AG04450 (cell line): ENCODE measurements at regions not wholly inside any gene's neighbourhood (a gene's known extent, or its start where the extent isn't known, plus 50 kb on each side); places are given as distances from the start of the nearest gene placed in this dataset.

Source experiments
- CTCF ChIA-PET: fragments of 300-600, 350-600 bp; formaldehyde crosslinking; extraction: SDS; loops from one replicate; lab custom pipeline; 2022; ENCODE audit warnings: antibody characterized with exemption, inconsistent platforms; lab: Charles Lee
- POLR2A ChIA-PET: fragments of 350-600 bp; formaldehyde crosslinking; extraction: SDS; loops from one replicate; lab custom pipeline; 2021; ENCODE audit warnings: antibody characterized with exemption, inconsistent platforms; lab: Yijun Ruan, JAX
- DNase-seq: peaks from one replicate; pipeline ENCODE4 v3.0.0-alpha.2; 2011; ENCODE audit warnings: low read depth, low spot score
- H3K27ac ChIP-seq: one replicate; pipeline ENCODE4 v1.5.1; 2012; ENCODE audit warnings: low read depth, low read length, control low read depth
- H3K27me3 ChIP-seq: one replicate; pipeline ENCODE4 v1.6.0; 2012; ENCODE audit warnings: low read length; ENCODE audit not compliant: control insufficient read depth, insufficient read depth
- H3K4me3 ChIP-seq: 2 replicates; pipeline ENCODE4 v1.5.1; 2011; ENCODE audit warnings: mild to moderate bottlenecking, low read depth, low read length, control low read depth
- H3K9me3 ChIP-seq: 2 replicates; pipeline ENCODE4 v1.5.1; 2012; ENCODE audit warnings: low read length; ENCODE audit not compliant: control insufficient read depth, insufficient read depth
- TF ChIP-seq, protein P1 (sequence below): IDR thresholded peaks from 2 replicates; pipeline ENCODE4 v1.5.1; 2011; ENCODE audit warnings: low read depth, low read length, control low read depth, inconsistent platforms

DNA sequence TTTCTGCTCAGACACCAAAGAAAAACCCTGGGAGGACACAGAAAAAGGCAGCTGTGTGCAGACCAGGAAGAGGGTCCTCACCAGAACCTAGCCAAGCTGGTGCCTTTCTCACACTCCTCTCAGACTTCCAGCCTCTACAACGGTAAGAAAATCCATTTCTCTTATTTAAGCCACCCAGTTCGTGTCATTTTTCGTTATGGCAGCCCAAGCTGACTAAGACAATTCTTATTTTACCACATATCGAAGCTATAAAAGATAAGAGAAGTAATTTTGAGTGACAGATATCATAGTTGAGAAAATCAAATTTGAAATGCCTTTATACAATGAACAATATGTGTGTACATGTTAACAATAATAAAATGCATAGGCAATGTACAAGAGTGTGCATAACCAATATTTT lies 219.5 kb downstream of the CBLN2 start:
- ChIA-PET POLR2A (no interaction called here), CTCF (no interaction called here)
- Histone ChIP-seq H3K27ac (no peak overlapping the region), H3K9me3 (peaks cover 3% of the 10 kb centered on the region; the same call in 1 of the 2 replicates), H3K4me3 (no peak overlapping the region), H3K27me3 (no peaks in the 10 kb centered on the region)
- no peak for DNase-seq
- TF ChIP-seq, protein P1, sequence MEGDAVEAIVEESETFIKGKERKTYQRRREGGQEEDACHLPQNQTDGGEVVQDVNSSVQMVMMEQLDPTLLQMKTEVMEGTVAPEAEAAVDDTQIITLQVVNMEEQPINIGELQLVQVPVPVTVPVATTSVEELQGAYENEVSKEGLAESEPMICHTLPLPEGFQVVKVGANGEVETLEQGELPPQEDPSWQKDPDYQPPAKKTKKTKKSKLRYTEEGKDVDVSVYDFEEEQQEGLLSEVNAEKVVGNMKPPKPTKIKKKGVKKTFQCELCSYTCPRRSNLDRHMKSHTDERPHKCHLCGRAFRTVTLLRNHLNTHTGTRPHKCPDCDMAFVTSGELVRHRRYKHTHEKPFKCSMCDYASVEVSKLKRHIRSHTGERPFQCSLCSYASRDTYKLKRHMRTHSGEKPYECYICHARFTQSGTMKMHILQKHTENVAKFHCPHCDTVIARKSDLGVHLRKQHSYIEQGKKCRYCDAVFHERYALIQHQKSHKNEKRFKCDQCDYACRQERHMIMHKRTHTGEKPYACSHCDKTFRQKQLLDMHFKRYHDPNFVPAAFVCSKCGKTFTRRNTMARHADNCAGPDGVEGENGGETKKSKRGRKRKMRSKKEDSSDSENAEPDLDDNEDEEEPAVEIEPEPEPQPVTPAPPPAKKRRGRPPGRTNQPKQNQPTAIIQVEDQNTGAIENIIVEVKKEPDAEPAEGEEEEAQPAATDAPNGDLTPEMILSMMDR = no peak

DNA sequence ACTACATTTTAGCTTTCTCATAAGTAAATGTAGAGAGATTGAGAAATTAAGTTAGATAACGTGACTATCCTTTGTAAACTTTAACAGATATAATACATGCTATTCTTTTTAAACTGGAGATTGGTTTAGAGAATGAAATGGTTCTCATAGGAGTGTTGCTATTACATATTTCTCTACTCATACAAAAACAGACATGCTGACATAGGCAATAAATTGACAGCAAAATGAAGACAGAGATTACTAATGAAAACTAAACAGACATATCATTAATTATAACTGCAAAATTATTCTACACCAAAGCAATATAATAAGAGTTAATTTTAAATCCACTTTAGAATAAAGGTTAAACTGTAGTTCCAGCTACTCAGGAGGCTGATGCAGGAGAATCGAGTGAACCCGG lies 227.6 kb downstream of the CBLN2 start:
- H3K4me3 ChIP-seq = no peak overlapping the region
- TF ChIP-seq, protein P1 = no peak
- H3K9me3 ChIP-seq = peaks cover 11% of the 10 kb centered on the region; the same call in 1 of the 2 replicates
- no peak for DNase-seq
- CTCF ChIA-PET = interaction anchor here (0.7 kb wide), 2 partner anchors 212 to 1013 kb away, joined by 3 to 4 read pairs; no protein-coding TSS in a partner anchor
- POLR2A ChIA-PET = no interaction called here
- H3K27ac ChIP-seq = no peak overlapping the region
- no peaks in the 10 kb centered on the region for H3K27me3 ChIP-seq

DNA sequence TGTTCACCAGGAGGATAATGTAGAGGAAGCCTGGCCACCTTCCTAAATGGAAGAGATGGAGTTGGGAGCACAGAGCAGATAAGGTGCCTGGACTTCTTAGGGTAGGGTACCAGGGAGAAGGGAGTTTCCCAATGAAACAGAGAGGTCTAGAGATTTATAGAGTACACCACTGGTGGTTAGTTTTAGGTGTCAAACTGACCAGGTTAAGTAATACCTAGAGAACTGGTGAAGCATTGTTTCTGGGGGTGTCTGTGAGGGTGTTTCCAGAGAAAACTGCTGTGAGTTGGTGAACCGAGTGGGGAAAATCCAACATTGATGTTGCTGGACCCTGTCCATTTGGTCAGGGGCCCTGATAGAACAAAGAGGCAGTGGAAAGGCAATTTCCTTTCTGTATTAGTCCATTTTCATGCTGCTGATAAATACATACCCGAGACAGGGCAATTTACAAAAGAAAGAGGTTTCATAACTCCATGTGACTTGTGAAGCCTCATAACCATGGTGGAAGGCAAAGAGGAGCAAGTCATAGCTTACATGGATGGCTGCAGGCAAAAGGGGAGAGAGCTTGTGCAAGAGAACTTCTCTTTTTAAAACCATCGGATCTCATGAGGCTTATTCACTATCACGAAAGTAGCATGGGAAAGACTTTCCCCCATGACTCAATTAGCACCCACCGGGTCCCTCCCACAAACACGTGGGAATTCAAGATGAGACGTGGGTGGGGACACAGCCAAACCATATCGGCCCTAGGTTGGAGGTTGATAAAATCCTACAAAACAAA lies 260.8 kb downstream of the CBLN2 start:
- ChIA-PET CTCF (no interaction called here), POLR2A (no interaction called here)
- H3K27me3 ChIP-seq = no peaks in the 10 kb centered on the region
- H3K9me3 ChIP-seq = peaks cover 3% of the 10 kb centered on the region
- TF ChIP-seq, protein P1 = no peak
- H3K27ac ChIP-seq = no peak overlapping the region
- no peak overlapping the region for H3K4me3 ChIP-seq
- DNase-seq = no peak

DNA sequence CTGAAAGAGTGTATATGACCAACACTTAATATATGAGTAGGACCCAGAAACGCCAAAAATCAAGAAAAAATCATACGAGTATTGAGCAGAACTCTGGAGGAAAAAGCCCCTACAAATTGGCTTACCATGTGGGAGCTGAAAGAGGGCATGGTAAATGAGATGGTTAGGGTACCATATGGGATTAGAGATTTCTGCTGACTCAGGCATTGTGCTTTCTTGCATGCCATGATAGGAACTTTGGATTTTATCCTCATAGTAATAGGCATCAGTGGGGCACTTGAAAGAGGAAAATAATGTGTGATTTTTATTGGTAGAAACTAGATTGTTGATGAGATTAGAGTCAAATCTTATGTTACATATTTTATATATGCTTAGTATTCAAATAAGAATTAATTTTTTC lies 271.1 kb downstream of the CBLN2 start:
- no peak for DNase-seq
- Histone ChIP-seq H3K27ac (no peak overlapping the region), H3K4me3 (no peak overlapping the region), H3K27me3 (no peaks in the 10 kb centered on the region), H3K9me3 (peaks cover 6% of the 10 kb centered on the region; the same call in 1 of the 2 replicates)
- ChIA-PET POLR2A (no interaction called here), CTCF (no interaction called here)
- TF ChIP-seq, protein P1 = no peak

DNA sequence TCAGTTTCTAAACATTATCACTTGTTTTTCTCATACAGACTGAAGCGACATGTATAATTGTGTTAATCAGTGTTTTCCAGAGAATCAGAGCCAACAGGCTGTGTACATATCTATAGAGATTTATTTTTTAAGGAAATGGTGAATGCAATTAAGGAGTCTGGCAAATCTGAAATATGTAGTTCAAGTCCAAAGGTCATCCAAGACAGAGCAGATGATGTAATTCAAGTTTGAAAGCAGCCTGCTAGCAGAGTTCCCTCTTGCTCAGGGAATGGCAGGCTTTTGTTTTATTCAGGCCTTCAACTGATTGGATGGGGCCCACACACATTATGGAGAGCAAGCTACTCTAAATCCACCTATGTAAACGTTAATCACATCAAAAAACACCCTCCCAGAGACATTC lies 282.6 kb downstream of the CBLN2 start:
- no peak for DNase-seq
- CTCF ChIA-PET = no interaction called here

More for the DNA sequence above, 282.6 kb downstream of the CBLN2 start:
- no peaks in the 10 kb centered on the region for H3K9me3 ChIP-seq
- no peak overlapping the region for H3K4me3 ChIP-seq
- no peaks in the 10 kb centered on the region for H3K27me3 ChIP-seq
- TF ChIP-seq, protein P1 = no peak
- no peak overlapping the region for H3K27ac ChIP-seq
- POLR2A ChIA-PET = no interaction called here
